ENCODE measurements at regions not wholly inside any gene's neighbourhood (a gene's known extent, or its start where the extent isn't known, plus 50 kb on each side); places are given as distances from the start of the nearest gene placed in this dataset.

- TF ChIP-seq NFIC (IDR thresholded peaks at IDR 0.05) (0 out of 2 replicates have a peak, but pooled peaks have one; percentile 15), TEAD4 (IDR thresholded peaks at IDR 0.05) (no peak)
- TF ChIP-seq, protein P1, sequence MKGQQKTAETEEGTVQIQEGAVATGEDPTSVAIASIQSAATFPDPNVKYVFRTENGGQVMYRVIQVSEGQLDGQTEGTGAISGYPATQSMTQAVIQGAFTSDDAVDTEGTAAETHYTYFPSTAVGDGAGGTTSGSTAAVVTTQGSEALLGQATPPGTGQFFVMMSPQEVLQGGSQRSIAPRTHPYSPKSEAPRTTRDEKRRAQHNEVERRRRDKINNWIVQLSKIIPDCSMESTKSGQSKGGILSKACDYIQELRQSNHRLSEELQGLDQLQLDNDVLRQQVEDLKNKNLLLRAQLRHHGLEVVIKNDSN (IDR thresholded peaks at IDR 0.05) = no peak
Measured at GRCh38 chr5:30392897-30393296, 800.6 kb upstream of the CDH6 start.

DNA sequence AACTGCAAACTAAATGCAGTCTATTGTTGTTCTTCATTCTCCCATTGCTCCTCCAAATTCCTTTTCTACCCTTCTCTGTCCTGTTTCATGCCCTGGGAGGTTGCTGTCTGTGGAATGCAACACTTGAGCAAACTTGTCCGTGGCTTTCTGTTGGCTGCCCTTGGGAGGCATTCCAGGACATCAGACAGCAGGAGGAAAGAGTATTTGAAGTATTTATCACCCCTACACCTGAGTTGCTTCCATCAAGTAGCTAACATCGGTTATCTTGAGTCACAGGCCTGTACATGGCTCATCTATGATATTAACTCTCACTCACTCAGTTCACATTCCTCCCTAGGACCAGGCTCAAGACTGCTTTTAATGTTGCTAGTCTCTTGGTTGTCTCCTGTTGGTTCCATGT, 803.4 kb upstream of the CDH6 start:
- TF ChIP-seq TAF1 (IDR thresholded peaks at IDR 0.05; ENCODE audit: low read depth) (no peak), RAD21 (IDR thresholded peaks at IDR 0.05; ENCODE audit: low read depth) (no peak), FOXM1 (IDR thresholded peaks at IDR 0.05; ENCODE audit: borderline replicate concordance, low read depth) (no peak), NFIC (IDR thresholded peaks at IDR 0.05) (no peak), EP300 (IDR thresholded peaks at IDR 0.05; ENCODE audit: borderline replicate concordance) (no peak), REST (IDR thresholded peaks at IDR 0.05; ENCODE audit: low read depth) (no peak), TCF12 (IDR thresholded peaks at IDR 0.05; ENCODE audit: low read depth) (no peak)

- no peak for TF ChIP-seq FOXM1 (IDR thresholded peaks at IDR 0.05; ENCODE audit: borderline replicate concordance, low read depth)
- TF ChIP-seq MAX (IDR thresholded peaks at IDR 0.05) = no peak
- no peak for TF ChIP-seq TEAD4 (IDR thresholded peaks at IDR 0.05)
- no peak for TF ChIP-seq YY1 (IDR thresholded peaks at IDR 0.05; ENCODE audit: low read depth)
- TF ChIP-seq ZBTB7A (IDR thresholded peaks at IDR 0.05; ENCODE audit: low read depth) = no peak
- no peak for TF ChIP-seq CEBPB (IDR thresholded peaks at IDR 0.05)
- no peak for TF ChIP-seq EP300 (IDR thresholded peaks at IDR 0.05; ENCODE audit: borderline replicate concordance)
- TF ChIP-seq EGR1 (IDR thresholded peaks at IDR 0.05) = no peak
Measured at GRCh38 chr5:30387974-30388632, 805.4 kb upstream of the CDH6 start.

GRCh38 chr5:30385754-30386153, 807.7 kb upstream of the CDH6 start:
- no peak for TF ChIP-seq CREB1 (IDR thresholded peaks at IDR 0.05; ENCODE audit: low read depth)
- TF ChIP-seq TAF1 (IDR thresholded peaks at IDR 0.05; ENCODE audit: low read depth) = no peak
- TF ChIP-seq YY1 (IDR thresholded peaks at IDR 0.05; ENCODE audit: low read depth) = no peak
- TF ChIP-seq REST (IDR thresholded peaks at IDR 0.05; ENCODE audit: low read depth) = peak; percentile 35; the same call in 1 of the 2 replicates

GRCh38 chr5:30384171-30384570, 809.3 kb upstream of the CDH6 start:
- TF ChIP-seq, protein P1 (IDR thresholded peaks at IDR 0.05) = no peak
- no peak for TF ChIP-seq FOXM1 (IDR thresholded peaks at IDR 0.05; ENCODE audit: borderline replicate concordance, low read depth)
- no peak for TF ChIP-seq TAF1 (IDR thresholded peaks at IDR 0.05; ENCODE audit: low read depth)
- TF ChIP-seq EP300 (IDR thresholded peaks at IDR 0.05; ENCODE audit: borderline replicate concordance) = no peak
- no peak for TF ChIP-seq EGR1 (IDR thresholded peaks at IDR 0.05)
- no peak for TF ChIP-seq NFIC (IDR thresholded peaks at IDR 0.05)
- TF ChIP-seq REST (IDR thresholded peaks at IDR 0.05; ENCODE audit: low read depth) = no peak
- TF ChIP-seq TEAD4 (IDR thresholded peaks at IDR 0.05) = no peak
- no peak for TF ChIP-seq ZBTB7A (IDR thresholded peaks at IDR 0.05; ENCODE audit: low read depth)
- TF ChIP-seq CEBPB (IDR thresholded peaks at IDR 0.05) = no peak
- no peak for TF ChIP-seq TCF12 (IDR thresholded peaks at IDR 0.05; ENCODE audit: low read depth)
- TF ChIP-seq MAX (IDR thresholded peaks at IDR 0.05) = no peak
- TF ChIP-seq RAD21 (IDR thresholded peaks at IDR 0.05; ENCODE audit: low read depth) = no peak
- no peak for TF ChIP-seq YY1 (IDR thresholded peaks at IDR 0.05; ENCODE audit: low read depth)
- TF ChIP-seq CREB1 (IDR thresholded peaks at IDR 0.05; ENCODE audit: low read depth) = no peak

Measured in Ishikawa (cell line).